Astrocyte of the hippocampus (primary cell): ENCODE measurements at regions not wholly inside any gene's neighbourhood (a gene's known extent, or its start where the extent isn't known, plus 50 kb on each side); places are given as distances from the start of the nearest gene placed in this dataset.
A peak's percentile ranks its signal among the peaks of the same experiment; 100 is the strongest.
"Not testable (repeated sequence)": the region's sequence is repeated elsewhere in the genome, so short reads cannot be mapped to it uniquely, and the experiment has no call there.

ENCODE experiments used
- DNase-seq: peaks from one replicate; pipeline ENCODE4 v3.0.0; 2011; ENCODE audit warnings: low read depth, low spot score

- no peak for DNase-seq
These were observed 431.9 kb downstream of the MIAT start for GRCh38 chr22:27089264-27089663.

GRCh38 chr22:27090611-27091011, 433.2 kb downstream of the MIAT start:
- no peak for DNase-seq

GRCh38 chr22:27093422-27093821, 436.0 kb downstream of the MIAT start:
- DNase-seq, result no peak

GRCh38 chr22:27094633-27095308, 437.4 kb downstream of the MIAT start:
- peak; percentile 79 for DNase-seq

GRCh38 chr22:27097506-27097905, 440.1 kb downstream of the MIAT start:
- no peak for DNase-seq

- peak; percentile 83 for DNase-seq
These were observed 440.5 kb downstream of the MIAT start for GRCh38 chr22:27097933-27098332.

- DNase-seq, result peak; percentile 28
These were observed 442.7 kb downstream of the MIAT start for GRCh38 chr22:27099946-27100722.

GRCh38 chr22:27100789-27101188, 443.4 kb downstream of the MIAT start:
- peak; percentile 94 for DNase-seq

GRCh38 chr22:27101288-27101687, 443.9 kb downstream of the MIAT start:
- no peak for DNase-seq

- DNase-seq, result no peak
These were observed 447.1 kb downstream of the MIAT start for GRCh38 chr22:27104449-27104848.

- DNase-seq, result peak; percentile 81
These were observed 448.0 kb downstream of the MIAT start for GRCh38 chr22:27105142-27106025.

- DNase-seq, result no peak
These were observed 449.6 kb downstream of the MIAT start for GRCh38 chr22:27106985-27107384.

- no peak for DNase-seq
These were observed 450.0 kb downstream of the MIAT start for GRCh38 chr22:27107386-27107785.

GRCh38 chr22:27107824-27108223, 450.4 kb downstream of the MIAT start:
- DNase-seq, result peak; percentile 97

- DNase-seq, result peak; percentile 82
These were observed 451.2 kb downstream of the MIAT start for GRCh38 chr22:27108425-27109114.

GRCh38 chr22:27109406-27109805, 452.0 kb downstream of the MIAT start:
- not testable (repeated sequence) for DNase-seq

- DNase-seq, result peak; percentile 90
These were observed 453.5 kb downstream of the MIAT start for GRCh38 chr22:27110665-27111451.

- DNase-seq, result no peak
These were observed 454.6 kb downstream of the MIAT start for GRCh38 chr22:27111796-27112672.

- DNase-seq, result peak; percentile 97
These were observed 455.8 kb downstream of the MIAT start for GRCh38 chr22:27113211-27113635.

GRCh38 chr22:27113641-27114040, 456.3 kb downstream of the MIAT start:
- no peak for DNase-seq
